ENCODE measurements at regions not wholly inside any gene's neighbourhood (a gene's known extent, or its start where the extent isn't known, plus 50 kb on each side); places are given as distances from the start of the nearest gene placed in this dataset.

- DNase-seq = no peak
These were observed 184.0 kb upstream of the RNF32 start for GRCh38 chr7:156456503-156457115.

- no peak for DNase-seq
These were observed 184.5 kb upstream of the RNF32 start for GRCh38 chr7:156456032-156456431.

- no peak for DNase-seq
These were observed 190.1 kb upstream of the RNF32 start for GRCh38 chr7:156450473-156450872.

- no peak for DNase-seq
These were observed 191.7 kb upstream of the RNF32 start for GRCh38 chr7:156448918-156449317.

- DNase-seq = no peak
These were observed 193.6 kb upstream of the RNF32 start for GRCh38 chr7:156446990-156447389.

- DNase-seq = no peak
These were observed 194.4 kb upstream of the RNF32 start for GRCh38 chr7:156445997-156446761.

GRCh38 chr7:156442516-156442915, 198.1 kb upstream of the RNF32 start:
- no peak for DNase-seq

- no peak for DNase-seq
These were observed 200.1 kb upstream of the RNF32 start for GRCh38 chr7:156440456-156440855.

GRCh38 chr7:156438011-156438410, 202.6 kb upstream of the RNF32 start:
- no peak for DNase-seq

- no peak for DNase-seq
These were observed 203.5 kb upstream of the RNF32 start for GRCh38 chr7:156437021-156437614.

- no peak for DNase-seq
These were observed 204.9 kb upstream of the RNF32 start for GRCh38 chr7:156435486-156436231.

- no peak for DNase-seq
These were observed 205.9 kb upstream of the RNF32 start for GRCh38 chr7:156434706-156435105.

- DNase-seq = no peak
These were observed 208.6 kb upstream of the RNF32 start for GRCh38 chr7:156432018-156432417.

GRCh38 chr7:156430109-156430508, 210.5 kb upstream of the RNF32 start:
- no peak for DNase-seq

- no peak for DNase-seq
These were observed 211.1 kb upstream of the RNF32 start for GRCh38 chr7:156429514-156429913.

- DNase-seq = no peak
These were observed 216.7 kb upstream of the RNF32 start for GRCh38 chr7:156423876-156424275.

- DNase-seq = no peak
These were observed 220.1 kb upstream of the RNF32 start for GRCh38 chr7:156420496-156420895.

GRCh38 chr7:156419782-156420181, 220.8 kb upstream of the RNF32 start:
- DNase-seq = no peak

- no peak for DNase-seq
These were observed 238.3 kb upstream of the RNF32 start for GRCh38 chr7:156402255-156402654.

- no peak for DNase-seq
These were observed 239.0 kb upstream of the RNF32 start for GRCh38 chr7:156401617-156402016.

GRCh38 chr7:156400046-156400445, 240.5 kb upstream of the RNF32 start:
- DNase-seq = no peak

- DNase-seq = no peak
These were observed 243.3 kb upstream of the RNF32 start for GRCh38 chr7:156397249-156397648.
